Upper lobe of left lung (tissue), 6 donors: ENCODE measurements at regions not wholly inside any gene's neighbourhood (a gene's known extent, or its start where the extent isn't known, plus 50 kb on each side); places are given as distances from the start of the nearest gene placed in this dataset.

Experiments
- ATAC-seq, 2 donors: fragments of 200-7000 bp; cut with Tn5 transposase; one replicate each; pipeline ENCODE4 v1.9.1; 2022; ENCODE audit warnings: mild to moderate bottlenecking in 2 of 2, moderate library complexity in 2 of 2; ENCODE audit not compliant: low FRiP score in 2 of 2
- DNase-seq, 2 donors: peaks; one replicate each; pipeline ENCODE4 v3.0.0-alpha.2; 2019 to 2020
- H3K27ac ChIP-seq, 4 donors: fragments of 200-600 bp; sonication (generic); one replicate each; pipeline ENCODE4 v1.5.1; 2016 to 2019
- H3K27me3 ChIP-seq, 4 donors: fragments of 200-600 bp; sonication (generic); one replicate each; pipeline ENCODE4 v1.5.1; 2017 to 2019
- H3K36me3 ChIP-seq, 4 donors: fragments of 200-600 bp; sonication (generic); one replicate each; pipeline ENCODE4 v1.5.1; 2016 to 2019
- H3K4me1 ChIP-seq, 4 donors: fragments of 200-600 bp; sonication (generic); one replicate each; pipeline ENCODE4 v1.5.1; 2018 to 2019
- H3K4me3 ChIP-seq, 4 donors: fragments of 200-600 bp; sonication (generic); one replicate each; pipeline ENCODE4 v1.5.1; 2017 to 2019; ENCODE audit warnings: mild to moderate bottlenecking in 2 of 4, moderate library complexity in 1 of 4
- H3K9me3 ChIP-seq, 4 donors: fragments of 200-600 bp; sonication (generic); one replicate each; pipeline ENCODE4 v1.5.1; 2018 to 2019
- EP300 ChIP-seq, 4 donors: sonication (generic); formaldehyde crosslinking; IDR thresholded peaks; one replicate each; pipeline ENCODE4 v1.5.1; 2017; ENCODE audit warnings: antibody characterized with exemption in 4 of 4, control low read depth in 2 of 4
- POLR2A ChIP-seq, 4 donors: fragments of 450-650 bp; IDR thresholded peaks; one replicate each; pipeline ENCODE4 v1.5.1; 2016 to 2017; ENCODE audit warnings: antibody characterized with exemption in 4 of 4, mild to moderate bottlenecking in 2 of 4
- POLR2AphosphoS5 ChIP-seq, 2 donors: sonication (generic); formaldehyde crosslinking; IDR thresholded peaks; one replicate each; pipeline ENCODE4 v1.5.1; 2017; ENCODE audit warnings: antibody characterized with exemption in 2 of 2
- WGBS, 2 donors: methylation state at CpG; one replicate each; pipeline ENCODE4 v1.1.5; 2017 to 2018; 5-methylcytosine and 5-hydroxymethylcytosine counted together
- TF ChIP-seq, protein P1 (sequence below), 6 experiments: fragments of 450-650 bp in 4 of 6; fragments of 200-600 bp in 2 of 6; sonication (generic) in 2 of 6; IDR thresholded peaks; one replicate each; pipeline ENCODE4 v1.5.1; 2016 to 2019; ENCODE audit warnings: antibody characterized with exemption in 6 of 6
- donor health status: DM: no; HTN: no; CAD: no; lungs with moderate emphysema.
- donor health status: DM: no; HTN: yes; CAD: no; lungs with severe emphysema.

DNA sequence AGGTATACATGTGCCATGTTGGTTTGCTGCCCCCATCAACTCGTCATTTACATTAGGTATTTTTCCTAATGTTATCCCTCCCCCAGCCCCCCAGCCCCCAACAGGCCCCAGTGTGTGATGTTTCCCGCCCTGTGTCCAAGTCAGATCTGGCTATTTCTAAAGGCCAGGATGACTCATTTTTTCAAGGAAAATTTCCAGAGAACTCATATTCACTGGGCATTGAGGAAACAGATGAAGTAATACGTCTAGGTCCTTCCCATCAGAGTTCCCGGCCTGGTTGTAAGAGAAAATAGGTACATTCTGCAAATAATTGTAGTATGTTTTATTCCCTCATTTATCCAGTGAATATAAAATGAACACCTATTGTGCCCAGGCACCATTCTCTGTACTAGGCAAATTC is 345.2 kb downstream of the BCL11B start:
- ATAC-seq: peak in 1 of 2 donors; percentile 77
- Histone ChIP-seq H3K36me3 (no peaks in the 10 kb centered on the region), H3K9me3 (no peaks in the 10 kb centered on the region), H3K4me3 (no peak overlapping the region), H3K27ac (no peak overlapping the region), H3K27me3 (no peaks in the 10 kb centered on the region), H3K4me1 (no peaks in the 10 kb centered on the region)
- WGBS, 2 donors: 66 to 71% methylated on average over 4 of the region's 4 CpGs
- TF ChIP-seq POLR2AphosphoS5 (IDR thresholded peaks at IDR 0.05) (no peak), POLR2A (IDR thresholded peaks at IDR 0.05) (no peak), EP300 (IDR thresholded peaks at IDR 0.05) (no peak)
- TF ChIP-seq, protein P1, sequence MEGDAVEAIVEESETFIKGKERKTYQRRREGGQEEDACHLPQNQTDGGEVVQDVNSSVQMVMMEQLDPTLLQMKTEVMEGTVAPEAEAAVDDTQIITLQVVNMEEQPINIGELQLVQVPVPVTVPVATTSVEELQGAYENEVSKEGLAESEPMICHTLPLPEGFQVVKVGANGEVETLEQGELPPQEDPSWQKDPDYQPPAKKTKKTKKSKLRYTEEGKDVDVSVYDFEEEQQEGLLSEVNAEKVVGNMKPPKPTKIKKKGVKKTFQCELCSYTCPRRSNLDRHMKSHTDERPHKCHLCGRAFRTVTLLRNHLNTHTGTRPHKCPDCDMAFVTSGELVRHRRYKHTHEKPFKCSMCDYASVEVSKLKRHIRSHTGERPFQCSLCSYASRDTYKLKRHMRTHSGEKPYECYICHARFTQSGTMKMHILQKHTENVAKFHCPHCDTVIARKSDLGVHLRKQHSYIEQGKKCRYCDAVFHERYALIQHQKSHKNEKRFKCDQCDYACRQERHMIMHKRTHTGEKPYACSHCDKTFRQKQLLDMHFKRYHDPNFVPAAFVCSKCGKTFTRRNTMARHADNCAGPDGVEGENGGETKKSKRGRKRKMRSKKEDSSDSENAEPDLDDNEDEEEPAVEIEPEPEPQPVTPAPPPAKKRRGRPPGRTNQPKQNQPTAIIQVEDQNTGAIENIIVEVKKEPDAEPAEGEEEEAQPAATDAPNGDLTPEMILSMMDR (IDR thresholded peaks at IDR 0.05): no peak
- DNase-seq: no peak

DNA sequence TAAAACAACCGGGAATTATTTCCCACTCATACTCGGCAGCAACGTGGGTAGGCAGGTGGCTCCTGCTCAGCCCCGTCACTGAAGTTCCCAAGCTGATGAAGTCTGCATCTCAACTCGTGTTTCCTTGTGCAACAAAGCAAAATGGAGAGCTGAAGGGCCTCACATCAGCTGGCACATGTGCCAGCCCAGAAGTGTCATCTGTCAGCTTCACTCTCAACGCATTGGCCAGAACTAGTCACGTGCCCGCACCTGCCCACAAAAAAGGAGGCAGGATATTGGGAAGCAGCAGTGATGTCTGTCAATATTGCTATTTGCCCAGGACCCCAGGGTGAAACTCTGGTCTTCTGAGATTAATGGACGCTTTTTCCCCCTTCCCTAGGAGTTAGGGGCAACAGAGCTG is 344.0 kb downstream of the BCL11B start:
- no peak for ATAC-seq
- H3K9me3 ChIP-seq: no peaks in the 10 kb centered on the region
- no peak overlapping the region for H3K27ac ChIP-seq
- no peak overlapping the region for H3K4me3 ChIP-seq
- no peaks in the 10 kb centered on the region for H3K36me3 ChIP-seq
- H3K4me1 ChIP-seq: no peaks in the 10 kb centered on the region
- TF ChIP-seq, protein P1 (IDR thresholded peaks at IDR 0.05): no peak
- TF ChIP-seq EP300 (IDR thresholded peaks at IDR 0.05) (no peak), POLR2A (IDR thresholded peaks at IDR 0.05) (no peak), POLR2AphosphoS5 (IDR thresholded peaks at IDR 0.05) (no peak)
- no peaks in the 10 kb centered on the region for H3K27me3 ChIP-seq
- WGBS, 2 donors: 87 to 88% methylated on average over 7 to 9 of the region's 9 CpGs
- DNase-seq: no peak

DNA sequence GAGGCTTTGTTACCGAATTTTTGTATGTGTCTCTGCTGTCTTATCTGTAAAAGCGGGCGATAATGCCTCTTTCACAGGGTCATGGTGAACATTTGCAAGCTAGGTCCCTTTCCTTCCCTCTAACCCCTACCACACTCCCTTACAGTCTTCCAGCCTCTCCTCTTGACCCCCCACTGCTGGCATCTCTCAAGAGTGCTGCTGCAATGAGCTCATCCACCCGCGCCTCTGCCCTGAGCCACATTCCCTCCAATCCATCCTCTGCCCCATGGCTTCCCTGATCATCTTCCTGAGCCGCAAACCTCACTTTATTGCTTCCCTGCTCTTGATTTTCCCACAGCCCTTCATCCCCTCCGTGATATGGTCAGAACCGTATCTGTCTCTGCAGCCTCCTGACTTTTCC is 343.6 kb downstream of the BCL11B start:
- H3K27me3 ChIP-seq: no peaks in the 10 kb centered on the region
- no peak overlapping the region for H3K4me3 ChIP-seq
- no peaks in the 10 kb centered on the region for H3K36me3 ChIP-seq
- H3K27ac ChIP-seq: no peak overlapping the region
- no peaks in the 10 kb centered on the region for H3K9me3 ChIP-seq
- DNase-seq: no peak
- TF ChIP-seq EP300 (IDR thresholded peaks at IDR 0.05) (no peak), POLR2AphosphoS5 (IDR thresholded peaks at IDR 0.05) (no peak), POLR2A (IDR thresholded peaks at IDR 0.05) (no peak)
- TF ChIP-seq, protein P1 (IDR thresholded peaks at IDR 0.05): no peak
- 84 to 88% methylated on average over 8 of the region's 8 CpGs for WGBS, 2 donors
- no peaks in the 10 kb centered on the region for H3K4me1 ChIP-seq
- no peak for ATAC-seq

DNA sequence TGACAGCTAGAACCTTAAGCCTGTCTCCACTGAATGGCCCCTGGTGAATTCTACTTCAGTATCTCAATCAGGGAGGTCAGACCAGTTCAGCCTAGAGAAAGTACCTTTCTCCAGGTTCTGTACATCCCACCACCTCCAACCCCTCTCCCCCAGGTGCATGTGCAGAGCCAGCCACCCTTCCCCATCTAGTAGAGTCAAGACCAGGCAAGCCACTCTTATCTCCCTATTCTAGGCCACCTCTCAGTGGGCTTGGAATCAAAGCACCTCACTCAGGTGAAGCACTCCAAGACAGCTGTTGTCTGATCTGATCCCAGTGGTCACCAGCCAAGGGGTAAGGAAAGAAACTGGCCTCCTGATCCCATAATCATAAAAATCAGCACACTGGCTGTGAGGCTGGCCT is 340.9 kb downstream of the BCL11B start:
- Histone ChIP-seq H3K4me1 (no peaks in the 10 kb centered on the region), H3K4me3 (no peak overlapping the region), H3K9me3 (no peaks in the 10 kb centered on the region), H3K27ac (peak overlapping the region in 1 of 4 donors; percentile 33), H3K27me3 (no peaks in the 10 kb centered on the region), H3K36me3 (no peaks in the 10 kb centered on the region)
- TF ChIP-seq EP300 (IDR thresholded peaks at IDR 0.05) (no peak), POLR2A (IDR thresholded peaks at IDR 0.05) (no peak), POLR2AphosphoS5 (IDR thresholded peaks at IDR 0.05) (no peak)
- TF ChIP-seq, protein P1 (IDR thresholded peaks at IDR 0.05): no peak
- DNase-seq: no peak
- no peak for ATAC-seq

DNA sequence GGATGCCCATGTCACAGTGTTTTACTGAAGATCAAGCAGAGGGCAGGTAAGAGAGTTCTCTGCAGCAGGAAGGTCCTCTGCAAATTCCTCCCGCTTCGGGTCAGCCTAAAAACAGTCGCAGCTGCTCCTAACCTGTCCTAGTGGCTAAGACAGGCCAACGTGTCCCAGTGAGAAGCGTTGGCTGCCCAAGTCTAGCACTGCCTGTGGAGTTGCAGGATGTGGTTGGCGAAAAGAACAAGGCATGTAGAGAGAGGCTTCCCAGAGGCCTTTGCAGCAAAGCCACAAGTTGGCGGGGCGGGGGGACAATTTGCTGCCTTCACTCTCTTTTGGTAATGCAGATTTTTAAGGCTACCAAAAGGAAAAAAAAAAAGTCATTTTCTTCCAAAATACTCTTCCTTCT is 340.1 kb downstream of the BCL11B start:
- Histone ChIP-seq H3K9me3 (no peaks in the 10 kb centered on the region), H3K4me3 (no peak overlapping the region), H3K27me3 (no peaks in the 10 kb centered on the region), H3K36me3 (no peaks in the 10 kb centered on the region), H3K4me1 (no peaks in the 10 kb centered on the region), H3K27ac (peak overlapping the region in 1 of 4 donors; percentile 33)
- peak in 1 of 2 donors; percentile 44 for DNase-seq
- WGBS, 2 donors: 77 to 83% methylated on average over 5 to 8 of the region's 8 CpGs
- TF ChIP-seq POLR2AphosphoS5 (IDR thresholded peaks at IDR 0.05) (peak in 1 of 2 donors; percentile 49), EP300 (IDR thresholded peaks at IDR 0.05) (no peak)
- no peak for ATAC-seq
